OCI-LY7 (cell line): ENCODE measurements at regions not wholly inside any gene's neighbourhood (a gene's known extent, or its start where the extent isn't known, plus 50 kb on each side); places are given as distances from the start of the nearest gene placed in this dataset.

Experiments
- EZH2phosphoT487 ChIP-seq: fragments of 200-600 bp; sonication (generic); IDR thresholded peaks from 2 replicates; pipeline ENCODE4 v1.6.1; 2018; ENCODE audit warnings: low read depth, borderline replicate concordance, mild to moderate bottlenecking, mixed run types, antibody characterized with exemption, low read length, moderate library complexity, mixed read lengths
- TF ChIP-seq, protein P1 (sequence below): fragments of 200-600 bp; sonication (generic); conservative IDR thresholded peaks from 2 replicates; pipeline ENCODE4 v1.5.1; 2014; ENCODE audit warnings: mild to moderate bottlenecking, antibody characterized with exemption, low read length, moderate library complexity, mixed read lengths

DNA sequence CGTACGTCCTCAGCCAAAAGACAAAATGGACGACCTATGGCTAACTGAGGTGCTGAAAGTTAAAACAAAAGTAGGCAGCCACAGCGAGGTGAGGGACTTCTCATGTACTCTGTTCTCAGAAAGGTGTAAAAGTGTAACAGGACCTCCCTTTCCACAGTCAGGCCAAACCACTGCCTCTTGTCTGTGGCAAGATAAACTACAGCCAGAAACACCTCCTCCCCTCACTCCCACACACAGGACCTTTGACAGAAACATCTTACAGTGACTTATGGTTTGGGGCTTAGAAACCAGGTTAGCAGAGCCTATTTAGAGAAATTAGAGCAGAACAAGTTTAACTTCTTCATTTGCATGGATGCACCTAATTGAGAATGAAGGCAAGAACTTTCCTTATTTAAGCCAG lies 499.1 kb upstream of the GRIN3A start:
- TF ChIP-seq, protein P1, sequence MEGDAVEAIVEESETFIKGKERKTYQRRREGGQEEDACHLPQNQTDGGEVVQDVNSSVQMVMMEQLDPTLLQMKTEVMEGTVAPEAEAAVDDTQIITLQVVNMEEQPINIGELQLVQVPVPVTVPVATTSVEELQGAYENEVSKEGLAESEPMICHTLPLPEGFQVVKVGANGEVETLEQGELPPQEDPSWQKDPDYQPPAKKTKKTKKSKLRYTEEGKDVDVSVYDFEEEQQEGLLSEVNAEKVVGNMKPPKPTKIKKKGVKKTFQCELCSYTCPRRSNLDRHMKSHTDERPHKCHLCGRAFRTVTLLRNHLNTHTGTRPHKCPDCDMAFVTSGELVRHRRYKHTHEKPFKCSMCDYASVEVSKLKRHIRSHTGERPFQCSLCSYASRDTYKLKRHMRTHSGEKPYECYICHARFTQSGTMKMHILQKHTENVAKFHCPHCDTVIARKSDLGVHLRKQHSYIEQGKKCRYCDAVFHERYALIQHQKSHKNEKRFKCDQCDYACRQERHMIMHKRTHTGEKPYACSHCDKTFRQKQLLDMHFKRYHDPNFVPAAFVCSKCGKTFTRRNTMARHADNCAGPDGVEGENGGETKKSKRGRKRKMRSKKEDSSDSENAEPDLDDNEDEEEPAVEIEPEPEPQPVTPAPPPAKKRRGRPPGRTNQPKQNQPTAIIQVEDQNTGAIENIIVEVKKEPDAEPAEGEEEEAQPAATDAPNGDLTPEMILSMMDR = no peak
- no peak for TF ChIP-seq EZH2phosphoT487
